Activated CD8-positive, alpha-beta memory T cell treated with anti-CD3 and anti-CD28 coated beads, Interleukin-2, amount 50 U/mL, for 1 hour (primary cell): ENCODE measurements at regions not wholly inside any gene's neighbourhood (a gene's known extent, or its start where the extent isn't known, plus 50 kb on each side); places are given as distances from the start of the nearest gene placed in this dataset.
"Not testable (repeated sequence)": the region's sequence is repeated elsewhere in the genome, so short reads cannot be mapped to it uniquely, and the experiment has no call there.

Experiments used
- DNase-seq: peaks from one replicate; pipeline ENCODE4 v3.0.0-alpha.2; 2020; ENCODE audit errors: extremely low read depth

- DNase-seq: no peak
These were observed 128.1 kb upstream of the MAP1LC3B2 start for GRCh38 chr12:116430911-116431565.

GRCh38 chr12:116431677-116432300 is 127.4 kb upstream of the MAP1LC3B2 start:
- no peak for DNase-seq

GRCh38 chr12:116432314-116432750 is 126.8 kb upstream of the MAP1LC3B2 start:
- no peak for DNase-seq

GRCh38 chr12:116433249-116433648 is 125.9 kb upstream of the MAP1LC3B2 start:
- no peak for DNase-seq

GRCh38 chr12:116434155-116435011 is 124.8 kb upstream of the MAP1LC3B2 start:
- no peak for DNase-seq

- no peak for DNase-seq
These were observed 123.2 kb upstream of the MAP1LC3B2 start for GRCh38 chr12:116435984-116436383.

GRCh38 chr12:116436561-116437249 is 122.5 kb upstream of the MAP1LC3B2 start:
- DNase-seq: no peak

GRCh38 chr12:116441292-116441691 is 117.9 kb upstream of the MAP1LC3B2 start:
- DNase-seq: no peak

- DNase-seq: no peak
These were observed 116.9 kb upstream of the MAP1LC3B2 start for GRCh38 chr12:116442304-116442703.

- no peak for DNase-seq
These were observed 116.2 kb upstream of the MAP1LC3B2 start for GRCh38 chr12:116442946-116443345.

GRCh38 chr12:116443821-116444589 is 115.2 kb upstream of the MAP1LC3B2 start:
- DNase-seq: no peak

- DNase-seq: no peak
These were observed 114.6 kb upstream of the MAP1LC3B2 start for GRCh38 chr12:116444590-116444943.

- DNase-seq: no peak
These were observed 110.9 kb upstream of the MAP1LC3B2 start for GRCh38 chr12:116448165-116448739.

- DNase-seq: no peak
These were observed 108.7 kb upstream of the MAP1LC3B2 start for GRCh38 chr12:116450406-116450910.

- DNase-seq: not testable (repeated sequence)
These were observed 106.2 kb upstream of the MAP1LC3B2 start for GRCh38 chr12:116452975-116453374.

GRCh38 chr12:116453631-116454030 is 105.5 kb upstream of the MAP1LC3B2 start:
- no peak for DNase-seq

GRCh38 chr12:116454076-116454475 is 105.1 kb upstream of the MAP1LC3B2 start:
- no peak for DNase-seq

- no peak for DNase-seq
These were observed 104.2 kb upstream of the MAP1LC3B2 start for GRCh38 chr12:116454950-116455447.

- DNase-seq: no peak
These were observed 103.4 kb upstream of the MAP1LC3B2 start for GRCh38 chr12:116455540-116456329.
